Mammary epithelial cell (primary cell): ENCODE measurements at regions not wholly inside any gene's neighbourhood (a gene's known extent, or its start where the extent isn't known, plus 50 kb on each side); places are given as distances from the start of the nearest gene placed in this dataset.

Experiments
- CTCF ChIP-seq, 2 donors: IDR thresholded peaks in 1 of 2; conservative IDR thresholded peaks in 1 of 2; 2 replicates each; pipeline ENCODE4 v1.5.1; 2011 to 2012; ENCODE audit warnings: inconsistent platforms in 2 of 2, low read length in 2 of 2, mild to moderate bottlenecking in 2 of 2, control low read depth in 1 of 2, low read depth in 1 of 2; ENCODE audit not compliant: insufficient read depth in 1 of 2; ENCODE audit errors: extremely low read depth in 1 of 2
- EZH2 ChIP-seq: IDR thresholded peaks from 2 replicates; pipeline ENCODE4 v1.6.1; 2012; ENCODE audit warnings: low read length, inconsistent platforms, borderline replicate concordance

GRCh38 chr11:64436000-64436399 is 77.0 kb downstream of the RPS6KA4 start:
- TF ChIP-seq CTCF (conservative IDR thresholded peaks at IDR 0.05 in 1 of 2, IDR thresholded peaks at IDR 0.05 in 1 of 2; ENCODE audit: extremely low read depth in 1 of 2, insufficient read depth in 1 of 2, low read depth in 1 of 2, low read length in 2 of 2) (no peak), EZH2 (no peak)
